ENCODE measurements at regions not wholly inside any gene's neighbourhood (a gene's known extent, or its start where the extent isn't known, plus 50 kb on each side); places are given as distances from the start of the nearest gene placed in this dataset.

GRCh38 chr2:54386585-54386984, 69.5 kb upstream of the SPTBN1 start:
- Histone ChIP-seq H3K4me1 (ENCODE audit: control insufficient read depth, extremely low read depth, insufficient read depth, low read length) (no peaks in the 10 kb centered on the region), H3K9ac (ENCODE audit: control insufficient read depth, extremely low read depth, insufficient read depth, low read length) (no peak overlapping the region), H4K20me1 (ENCODE audit: control insufficient read depth, extremely low read depth, insufficient read depth, low read length) (no peaks in the 10 kb centered on the region), H3K27ac (ENCODE audit: control insufficient read depth, insufficient read depth, low read length) (no peak overlapping the region), H3K9me3 (ENCODE audit: control insufficient read depth, low read depth, low read length) (no peaks in the 10 kb centered on the region), H3K4me3 (ENCODE audit: control insufficient read depth in 2 of 3, extremely low read depth in 1 of 3, insufficient read depth in 2 of 3, low read depth in 1 of 3, low read length in 3 of 3) (no peak overlapping the region), H3K27me3 (ENCODE audit: control insufficient read depth, extremely low read depth, insufficient read depth, low read length) (no peaks in the 10 kb centered on the region), H3K4me2 (ENCODE audit: control insufficient read depth, extremely low read depth, insufficient read depth, low read depth, low read length) (no peak overlapping the region), H2AFZ (ENCODE audit: control insufficient read depth, low read length) (no peak overlapping the region), H3K79me2 (ENCODE audit: control insufficient read depth, insufficient read depth, low read length) (no peaks in the 10 kb centered on the region), H3K36me3 (ENCODE audit: control insufficient read depth in 2 of 2, extremely low read depth in 1 of 2, insufficient read depth in 2 of 2, low read length in 2 of 2) (no peaks in the 10 kb centered on the region), H3K9me1 (ENCODE audit: control insufficient read depth, extremely low read depth, insufficient read depth, low read length) (no peaks in the 10 kb centered on the region)
- dilution Hi-C loops (cut with MboI; ENCODE audit: extremely low pct_ligation_motif_present, low sequenced_read_pairs) = no loop called here
- FAIRE-seq = no peak
- no peak for TF ChIP-seq CTCF (optimal IDR thresholded peaks at IDR 0.05 in 1 of 3, IDR thresholded peaks at IDR 0.05 in 1 of 3, conservative IDR thresholded peaks at IDR 0.05 in 1 of 3; ENCODE audit: extremely low read depth in 1 of 3, insufficient read depth in 2 of 3, low read length in 3 of 3)
- no peak for TF ChIP-seq EZH2 (IDR thresholded peaks at IDR 0.05; ENCODE audit: low read length)
- DNase-seq (ENCODE audit: low read depth, low spot score) = no peak

- TF ChIP-seq CTCF (optimal IDR thresholded peaks at IDR 0.05 in 1 of 3, IDR thresholded peaks at IDR 0.05 in 1 of 3, conservative IDR thresholded peaks at IDR 0.05 in 1 of 3; ENCODE audit: extremely low read depth in 1 of 3, insufficient read depth in 2 of 3, low read length in 3 of 3) (no peak), EZH2 (IDR thresholded peaks at IDR 0.05; ENCODE audit: low read length) (no peak)
- Histone ChIP-seq H3K79me2 (ENCODE audit: control insufficient read depth, insufficient read depth, low read length) (no peaks in the 10 kb centered on the region), H2AFZ (ENCODE audit: control insufficient read depth, low read length) (no peak overlapping the region), H3K27ac (ENCODE audit: control insufficient read depth, insufficient read depth, low read length) (no peak overlapping the region), H4K20me1 (ENCODE audit: control insufficient read depth, extremely low read depth, insufficient read depth, low read length) (no peaks in the 10 kb centered on the region), H3K9me1 (ENCODE audit: control insufficient read depth, extremely low read depth, insufficient read depth, low read length) (no peaks in the 10 kb centered on the region), H3K36me3 (ENCODE audit: control insufficient read depth in 2 of 2, extremely low read depth in 1 of 2, insufficient read depth in 2 of 2, low read length in 2 of 2) (no peaks in the 10 kb centered on the region), H3K9me3 (ENCODE audit: control insufficient read depth, low read depth, low read length) (no peaks in the 10 kb centered on the region), H3K27me3 (ENCODE audit: control insufficient read depth, extremely low read depth, insufficient read depth, low read length) (no peaks in the 10 kb centered on the region), H3K9ac (ENCODE audit: control insufficient read depth, extremely low read depth, insufficient read depth, low read length) (no peak overlapping the region), H3K4me1 (ENCODE audit: control insufficient read depth, extremely low read depth, insufficient read depth, low read length) (no peaks in the 10 kb centered on the region), H3K4me2 (ENCODE audit: control insufficient read depth, extremely low read depth, insufficient read depth, low read depth, low read length) (no peak overlapping the region), H3K4me3 (ENCODE audit: control insufficient read depth in 2 of 3, extremely low read depth in 1 of 3, insufficient read depth in 2 of 3, low read depth in 1 of 3, low read length in 3 of 3) (no peak overlapping the region)
- no peak for DNase-seq (ENCODE audit: low read depth, low spot score)
- no peak for FAIRE-seq
- dilution Hi-C loops (cut with MboI; ENCODE audit: extremely low pct_ligation_motif_present, low sequenced_read_pairs) = no loop called here
Measured at GRCh38 chr2:54387059-54387991, 68.8 kb upstream of the SPTBN1 start.

Data from keratinocyte (primary cell).